Femur (tissue), 1 donor: ENCODE measurements at regions not wholly inside any gene's neighbourhood (a gene's known extent, or its start where the extent isn't known, plus 50 kb on each side); places are given as distances from the start of the nearest gene placed in this dataset.
"Not testable (repeated sequence)": the region's sequence is repeated elsewhere in the genome, so short reads cannot be mapped to it uniquely, and the experiment has no call there.

Experiments
- DNase-seq: peaks from one replicate; pipeline ENCODE4 v3.0.0-alpha.2; 2017

DNA sequence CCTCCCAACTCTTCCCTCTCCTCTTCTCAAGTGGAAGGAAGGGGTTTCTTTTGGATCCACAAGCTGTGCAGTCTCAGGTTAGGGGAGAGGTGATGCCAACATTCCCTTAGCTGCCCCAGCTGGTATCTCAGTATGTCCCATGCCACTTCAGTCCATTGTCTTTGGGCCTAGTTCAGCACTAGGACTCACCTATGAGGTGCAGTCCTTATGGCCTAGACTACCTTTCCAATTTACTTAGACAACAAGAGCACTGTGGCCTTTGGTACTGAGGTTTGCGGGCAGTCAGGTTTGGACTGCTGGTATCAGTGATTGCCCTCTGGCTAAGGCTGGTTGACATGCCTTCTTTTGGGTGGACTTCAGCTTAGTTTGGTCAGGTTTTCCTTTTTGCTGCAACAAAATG, 159.9 kb downstream of the POTEH start:
- DNase-seq: not testable (repeated sequence)

DNA sequence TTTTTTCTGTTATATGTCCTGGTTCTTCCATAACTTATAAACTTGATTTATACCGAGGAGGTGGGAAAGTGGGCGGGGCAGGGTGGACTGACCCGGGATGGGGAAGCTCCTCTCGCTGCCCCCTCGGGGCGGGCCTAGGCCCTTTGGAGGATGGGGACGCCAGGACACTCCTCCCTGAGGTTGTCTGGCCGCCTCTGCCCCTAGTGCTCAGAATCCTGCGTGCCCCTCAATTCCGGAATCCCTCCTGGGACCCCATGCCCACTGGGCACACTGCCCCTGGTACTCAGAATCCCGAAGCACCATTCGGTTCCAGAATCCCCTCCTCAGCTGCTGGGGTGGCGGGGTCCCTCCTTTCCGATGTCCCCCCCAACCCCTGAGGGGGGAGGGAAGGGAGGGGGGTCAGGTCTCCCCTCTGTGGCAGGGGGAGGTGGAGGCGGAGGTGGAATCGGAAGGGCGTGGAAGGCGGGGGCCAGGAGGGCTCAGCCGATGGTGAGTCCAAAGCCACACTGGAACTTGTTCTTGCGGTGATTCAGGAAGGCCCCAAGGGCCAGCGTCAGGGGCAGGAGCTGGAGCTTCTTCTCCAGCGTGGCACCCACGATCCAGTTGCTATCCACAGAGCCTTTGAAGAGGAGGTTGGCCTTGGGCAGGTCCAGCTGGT, 164.0 kb downstream of the POTEH start:
- not testable (repeated sequence) for DNase-seq

DNA sequence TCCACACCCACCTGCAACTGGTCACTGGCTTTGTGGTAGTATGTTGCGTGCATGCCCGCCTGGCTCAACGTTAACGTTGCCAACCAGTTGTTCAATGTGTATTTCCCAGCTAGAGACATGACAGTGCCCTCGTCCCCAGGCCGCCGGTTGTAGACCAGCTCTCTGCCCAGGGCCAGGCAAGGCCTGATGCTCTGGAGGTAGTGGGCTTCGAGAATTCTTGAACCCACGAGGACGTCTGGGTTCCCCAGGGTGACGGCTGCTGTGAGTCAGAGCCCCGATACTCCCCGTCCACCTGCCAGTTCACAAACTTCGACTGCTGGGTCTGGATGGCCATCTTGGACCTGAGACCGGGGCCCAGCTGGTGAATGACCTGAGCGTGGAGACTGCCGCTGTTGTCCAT, 164.6 kb downstream of the POTEH start:
- not testable (repeated sequence) for DNase-seq

DNA sequence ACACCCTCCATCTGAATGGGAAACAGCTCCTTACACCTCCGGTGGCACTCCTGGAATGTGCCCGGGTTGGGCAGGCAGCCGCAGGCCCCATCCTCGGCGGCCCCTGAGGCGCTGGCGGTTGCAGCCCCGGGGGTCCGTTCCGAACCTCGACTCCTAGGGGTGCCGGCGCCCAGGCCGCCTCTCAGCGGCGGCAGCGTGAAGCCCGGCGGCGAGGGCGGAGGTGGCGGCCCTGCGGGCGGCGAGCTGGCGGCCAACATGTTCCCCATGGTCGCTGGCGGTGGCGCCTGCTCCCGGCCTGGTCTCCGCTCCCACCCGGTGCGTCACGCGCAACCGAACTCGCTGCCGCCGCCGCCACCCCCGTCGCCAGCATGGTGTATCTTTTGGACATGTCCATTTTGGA, 165.2 kb downstream of the POTEH start:
- DNase-seq: not testable (repeated sequence)

DNA sequence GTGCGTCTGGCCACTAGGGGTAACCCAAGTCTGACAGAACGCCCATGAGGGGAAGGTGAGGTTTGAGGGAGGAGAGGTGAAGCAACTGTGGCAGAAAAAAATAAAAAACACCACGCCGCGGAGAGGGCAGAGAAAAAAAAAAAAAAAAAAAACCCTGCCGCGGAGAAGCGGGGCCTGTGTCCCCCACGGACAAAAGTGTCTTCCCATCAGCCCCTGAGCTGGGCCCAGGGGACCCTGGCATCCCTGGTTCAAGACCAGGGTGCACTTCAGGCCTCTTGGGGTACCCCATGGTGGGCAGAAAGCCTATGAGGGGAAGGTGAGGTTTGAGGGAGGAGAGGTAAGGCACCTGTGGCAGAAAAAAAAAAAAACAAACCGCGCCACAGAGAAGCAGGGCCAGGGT, 191.1 kb downstream of the POTEH start:
- DNase-seq: not testable (repeated sequence)

DNA sequence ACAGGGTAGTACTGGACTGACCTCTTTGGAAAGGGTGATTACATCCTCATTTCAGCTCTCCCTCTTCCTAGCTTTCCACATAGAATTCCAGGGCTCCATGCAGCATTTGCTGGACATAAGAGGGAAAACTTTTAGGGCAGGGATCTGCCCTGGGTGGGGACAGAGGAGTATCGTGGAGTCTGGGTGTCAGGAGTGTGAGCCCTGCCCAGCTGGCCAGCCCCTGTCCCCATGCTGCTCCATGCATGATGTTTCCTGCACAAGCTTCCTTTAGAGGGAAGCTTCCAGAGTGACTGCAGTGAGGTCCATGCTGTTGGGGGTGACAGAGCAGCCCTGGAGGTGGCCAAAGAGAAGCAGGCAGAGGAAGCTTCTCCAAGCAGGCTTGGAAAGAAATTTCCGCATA, 214.5 kb downstream of the POTEH start:
- not testable (repeated sequence) for DNase-seq

DNA sequence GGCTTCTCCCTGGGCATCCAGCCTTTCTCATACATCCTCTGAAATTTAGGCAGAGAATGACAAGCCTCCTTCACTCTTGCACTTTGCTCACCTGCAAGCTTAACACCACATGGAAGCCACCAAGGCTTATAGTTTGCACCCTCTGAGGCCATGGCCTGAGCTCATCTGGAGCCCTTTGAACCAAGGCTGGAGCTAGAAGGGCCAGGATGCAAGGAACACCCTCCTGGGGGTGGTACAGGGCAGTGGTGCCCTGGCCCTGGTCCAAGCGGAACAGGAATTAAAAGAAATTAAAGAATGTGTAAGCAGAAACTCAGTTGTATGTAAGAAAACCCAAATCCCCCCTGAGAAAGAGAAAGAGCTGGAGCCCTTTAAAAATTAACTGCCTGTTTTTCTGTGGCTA, 221.9 kb downstream of the POTEH start:
- DNase-seq: not testable (repeated sequence)

DNA sequence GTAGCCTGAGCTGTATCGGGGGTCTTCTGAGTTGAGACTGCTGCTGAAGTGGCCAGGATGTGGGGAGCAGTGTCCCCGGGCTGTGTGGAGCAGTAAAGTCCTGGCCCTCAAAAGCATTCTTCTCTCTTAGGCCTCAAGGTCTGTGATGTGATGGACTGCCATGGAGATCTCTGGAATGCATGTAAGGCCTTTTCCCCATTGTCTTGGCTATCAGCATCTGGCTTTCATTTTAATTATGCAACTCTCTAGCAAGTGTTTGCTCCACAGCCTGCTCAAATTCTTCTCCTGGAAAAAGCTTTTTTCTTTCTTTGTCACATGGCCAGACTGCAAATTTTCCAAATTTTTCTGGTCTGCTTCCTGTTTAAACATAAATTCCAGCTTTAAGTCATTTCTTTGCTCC, 229.3 kb downstream of the POTEH start:
- not testable (repeated sequence) for DNase-seq

DNA sequence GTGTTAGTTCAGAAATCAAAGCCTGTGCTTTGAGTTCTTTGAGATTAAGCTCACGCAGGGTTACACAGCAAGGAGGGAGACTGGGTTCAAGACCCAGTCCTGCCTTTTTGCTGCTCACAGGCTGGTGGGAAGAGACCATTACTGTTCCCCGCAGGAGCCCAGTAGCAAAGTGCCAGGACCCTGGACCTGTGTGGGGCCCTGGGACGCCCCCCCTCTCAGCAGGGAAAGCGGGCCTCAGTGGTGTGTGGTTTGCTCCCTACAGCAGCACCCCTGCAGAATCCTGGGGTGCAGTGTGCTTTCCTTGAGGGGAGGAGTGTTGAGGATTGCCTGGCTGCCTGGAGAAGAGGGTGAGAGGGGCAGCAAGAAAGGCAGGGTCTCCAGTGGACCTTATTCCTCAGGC, 231.1 kb downstream of the POTEH start:
- not testable (repeated sequence) for DNase-seq

DNA sequence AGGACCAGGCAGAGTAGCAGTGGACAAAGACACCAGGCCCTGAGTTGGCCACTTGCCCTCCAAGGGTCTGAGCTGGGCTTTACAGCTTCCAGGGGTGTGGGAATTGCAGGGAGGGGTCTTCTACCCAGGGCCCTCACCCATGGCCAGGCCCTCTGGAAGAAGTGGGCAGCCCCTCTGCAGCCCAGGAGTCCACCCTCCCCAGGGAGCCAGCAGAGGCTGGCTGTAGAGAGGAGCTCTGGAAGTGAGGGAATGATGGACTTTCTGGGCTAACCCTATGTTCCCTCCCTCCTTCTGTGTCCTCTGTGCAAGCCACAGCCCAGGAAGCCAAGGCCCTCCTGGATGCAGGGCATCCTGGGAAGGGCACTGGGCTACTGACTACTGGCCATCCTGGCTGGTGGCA, 232.3 kb downstream of the POTEH start:
- not testable (repeated sequence) for DNase-seq

DNA sequence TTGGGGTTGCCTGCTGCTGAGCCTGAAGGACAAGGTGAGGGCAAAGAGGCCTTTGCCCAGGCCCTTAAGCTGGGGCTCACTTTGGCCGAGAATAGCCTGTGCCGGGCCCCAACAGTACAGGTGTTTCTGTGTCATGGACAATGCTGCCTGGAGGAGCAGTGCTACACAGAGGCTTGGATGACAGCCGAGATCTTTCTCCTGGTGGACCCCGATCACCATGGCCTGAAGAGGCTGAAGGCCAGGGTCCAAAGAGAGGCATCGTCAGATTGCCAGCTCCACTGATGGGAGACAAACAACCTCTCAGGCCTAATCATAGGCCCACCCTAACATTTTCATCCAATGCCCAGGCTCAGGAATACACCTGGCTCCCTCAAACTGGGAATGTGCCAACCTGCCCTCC, 232.8 kb downstream of the POTEH start:
- not testable (repeated sequence) for DNase-seq

DNA sequence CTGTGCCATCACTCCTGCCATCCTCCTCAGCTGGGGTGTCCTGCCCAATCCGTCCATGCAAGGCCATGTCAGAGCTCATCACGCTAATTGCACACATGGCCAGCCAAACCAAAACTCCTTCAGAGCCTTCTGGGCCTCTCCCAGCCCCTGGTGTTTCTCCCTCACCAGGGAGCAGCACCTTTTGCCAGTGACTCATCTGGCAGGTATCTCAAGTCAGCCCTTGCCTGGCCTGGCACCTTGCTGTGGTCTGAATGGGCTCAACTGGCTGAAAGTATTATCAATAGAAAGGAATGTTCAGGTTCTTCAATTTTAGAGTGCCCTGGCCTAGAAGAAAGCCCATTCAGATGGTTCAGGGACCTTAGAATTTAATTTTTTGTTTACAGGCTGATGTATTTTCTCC, 235.0 kb downstream of the POTEH start:
- not testable (repeated sequence) for DNase-seq

DNA sequence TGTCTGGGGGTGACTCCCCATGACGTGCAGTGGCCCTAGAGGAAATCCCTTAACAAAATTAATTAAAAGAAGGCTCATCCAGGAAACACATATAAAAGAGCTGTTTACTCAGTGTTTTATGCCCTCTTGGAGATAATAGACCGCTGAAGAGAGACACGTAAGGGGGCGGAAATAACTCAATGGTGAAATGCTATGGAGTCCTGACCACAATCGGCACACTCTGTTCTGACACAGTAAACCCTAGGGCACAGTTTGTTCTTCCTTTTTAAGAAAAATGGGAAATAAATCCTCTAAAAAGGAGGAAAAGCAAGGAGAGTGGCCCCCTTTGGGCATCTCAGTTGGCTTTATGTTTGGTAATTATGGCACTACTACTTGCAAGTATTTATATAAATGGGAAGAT, 237.3 kb downstream of the POTEH start:
- not testable (repeated sequence) for DNase-seq
